Stimulated activated CD8-positive, alpha-beta memory T cell treated with anti-CD3 and anti-CD28 coated beads, Interleukin-15, amount 100 ng/mL, for 1 hour (primary cell): ENCODE measurements at regions not wholly inside any gene's neighbourhood (a gene's known extent, or its start where the extent isn't known, plus 50 kb on each side); places are given as distances from the start of the nearest gene placed in this dataset.

Experiments used
- DNase-seq: peaks from one replicate; pipeline ENCODE4 v3.0.0-alpha.2; 2020; ENCODE audit warnings: low read depth

GRCh38 chr10:4482659-4483058 lies 343.3 kb upstream of the AKR1E2 start:
- no peak for DNase-seq

DNA sequence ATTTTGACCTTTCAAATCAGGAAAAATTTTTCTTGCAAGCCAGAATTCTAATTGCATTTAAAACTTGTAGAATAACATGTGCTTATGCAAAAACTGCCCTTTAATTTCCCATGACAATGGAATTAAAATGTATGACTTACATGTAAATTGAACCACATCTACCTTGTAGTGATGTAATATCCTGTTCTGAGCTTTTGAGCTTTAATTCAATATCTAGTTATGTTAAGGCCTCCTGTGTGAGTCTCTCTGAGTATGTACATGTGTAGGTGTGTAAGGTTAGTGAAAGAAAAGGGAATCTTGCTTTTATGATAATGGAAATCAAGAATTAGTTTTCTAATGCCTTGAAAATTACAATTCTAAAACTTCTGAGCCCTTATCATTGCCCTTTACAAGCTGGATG lies 344.8 kb upstream of the AKR1E2 start:
- DNase-seq: no peak

GRCh38 chr10:4479342-4479741 lies 346.7 kb upstream of the AKR1E2 start:
- DNase-seq: no peak

DNA sequence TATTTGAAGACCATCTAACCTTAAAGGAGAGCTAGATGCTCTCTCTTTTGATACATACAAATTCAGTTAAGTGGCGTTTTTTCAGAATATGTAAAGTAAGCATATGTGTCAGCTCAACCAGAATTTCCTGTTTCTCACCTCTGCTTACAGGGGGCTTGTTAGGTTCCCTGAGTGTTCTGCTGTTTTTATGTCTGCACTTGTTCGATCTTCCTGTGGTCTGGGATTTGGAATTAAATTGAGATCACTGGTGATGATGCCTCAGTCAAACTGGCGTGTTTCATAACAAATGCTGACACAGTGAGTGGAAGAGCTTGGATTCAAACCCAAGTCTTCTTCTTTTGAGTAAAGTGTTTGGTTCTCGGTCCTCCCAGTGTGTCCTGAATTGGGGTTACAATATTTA lies 348.3 kb upstream of the AKR1E2 start:
- DNase-seq: no peak

DNA sequence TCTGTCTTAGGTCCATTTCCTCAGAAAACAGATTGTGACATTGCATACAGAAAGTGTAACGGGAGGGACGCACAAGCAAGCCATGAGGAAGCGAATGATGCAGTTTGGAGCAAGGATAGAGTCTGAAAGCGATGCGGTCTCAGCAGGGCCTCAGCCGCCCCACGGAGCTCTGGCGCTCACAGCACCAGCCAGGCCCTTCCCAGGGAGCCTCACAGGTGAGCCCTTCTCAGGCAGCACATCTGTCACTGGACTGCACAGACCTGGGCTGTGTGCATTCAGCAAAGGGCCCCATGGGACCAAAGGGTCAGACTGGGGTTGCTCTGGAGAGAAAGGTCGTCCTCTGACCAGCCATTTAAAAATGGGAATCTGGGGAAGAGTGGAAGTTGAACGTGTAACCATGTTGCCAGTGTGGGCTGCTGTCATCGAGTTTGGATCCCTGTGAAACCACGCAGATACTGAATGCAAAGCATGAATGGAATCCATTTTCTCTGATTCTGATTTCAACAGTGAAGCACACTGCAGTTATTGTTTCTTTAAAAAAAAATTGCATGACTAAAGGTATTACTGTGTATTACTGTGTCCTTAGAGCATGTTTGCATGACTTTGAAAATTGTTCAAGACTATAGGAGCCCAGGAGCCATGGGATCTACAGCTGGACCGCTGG lies 350.0 kb upstream of the AKR1E2 start:
- no peak for DNase-seq

- DNase-seq: no peak
These were observed 351.2 kb upstream of the AKR1E2 start for GRCh38 chr10:4474829-4475228.

- no peak for DNase-seq
These were observed 352.0 kb upstream of the AKR1E2 start for GRCh38 chr10:4473977-4474376.

DNA sequence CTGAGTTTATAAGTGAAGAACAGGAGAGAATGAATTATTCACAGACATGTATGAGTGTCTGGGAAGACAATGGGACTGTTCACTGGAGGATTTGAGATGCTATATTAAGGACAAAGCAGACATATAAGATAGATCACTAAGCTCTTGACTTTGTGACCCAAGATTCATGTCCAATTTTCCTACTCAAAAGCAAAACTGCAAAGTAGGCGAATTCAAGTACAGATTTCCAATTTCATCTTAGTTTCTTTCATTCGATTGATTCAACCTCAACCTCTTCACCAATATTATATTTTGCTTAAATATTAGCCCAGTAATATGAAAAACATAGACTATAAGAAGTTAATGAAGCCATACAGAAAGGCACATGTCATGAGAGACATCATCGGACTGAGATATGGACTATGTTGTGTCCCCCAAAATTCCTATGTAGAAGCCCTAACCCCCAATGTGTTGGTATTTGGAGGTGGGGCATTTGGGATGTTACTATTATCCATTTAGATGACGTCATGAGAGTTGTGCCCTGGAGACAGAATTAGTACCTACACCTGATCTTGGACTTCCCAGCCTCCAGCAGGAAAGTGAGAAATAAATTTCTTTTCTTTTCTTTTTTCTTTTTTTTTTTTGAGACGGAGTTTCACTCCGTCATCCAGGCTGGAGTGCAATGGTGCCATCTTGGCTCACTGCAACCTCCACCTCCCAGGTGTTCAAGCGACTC lies 353.7 kb upstream of the AKR1E2 start:
- DNase-seq: no peak

- no peak for DNase-seq
These were observed 355.7 kb upstream of the AKR1E2 start for GRCh38 chr10:4470231-4470835.

DNA sequence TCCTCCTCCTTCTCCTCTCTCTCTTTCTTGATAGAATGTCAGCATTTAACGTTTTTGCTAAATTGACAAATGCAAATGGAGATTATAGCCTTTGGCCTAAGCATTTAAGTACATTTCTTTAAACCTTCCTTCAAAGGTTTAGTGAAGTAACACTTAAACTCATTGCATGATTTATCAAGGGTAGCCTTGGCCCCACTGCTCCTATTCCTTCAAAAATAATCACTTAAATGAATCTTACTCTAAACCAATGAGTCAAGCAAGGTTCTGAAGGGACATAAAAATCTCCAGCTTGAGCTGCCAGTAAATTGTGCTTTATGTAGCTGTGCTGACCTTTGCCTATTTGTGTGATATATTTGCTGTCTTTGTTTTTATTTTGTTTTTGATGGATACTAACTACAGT lies 358.5 kb upstream of the AKR1E2 start:
- DNase-seq: no peak

DNA sequence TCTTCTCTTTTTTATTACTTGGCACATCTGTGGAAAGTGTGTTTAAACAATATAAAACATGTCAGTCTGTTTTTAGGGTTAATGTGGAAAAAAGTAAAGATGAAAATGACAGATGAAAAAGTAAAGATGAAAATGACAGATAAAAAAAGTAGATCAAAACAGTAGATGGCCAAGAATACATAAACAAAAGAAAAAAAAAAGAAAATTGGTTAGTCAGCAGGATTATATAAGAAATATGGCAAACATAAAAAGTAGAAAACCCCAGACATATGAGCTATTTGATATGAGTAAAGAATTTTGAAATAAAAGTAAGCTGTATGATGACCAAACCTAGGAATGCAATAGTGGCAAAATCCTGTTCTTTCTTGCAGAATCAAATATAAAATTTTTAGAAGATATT lies 365.7 kb upstream of the AKR1E2 start:
- no peak for DNase-seq

GRCh38 chr10:4459531-4459930 lies 366.5 kb upstream of the AKR1E2 start:
- no peak for DNase-seq

DNA sequence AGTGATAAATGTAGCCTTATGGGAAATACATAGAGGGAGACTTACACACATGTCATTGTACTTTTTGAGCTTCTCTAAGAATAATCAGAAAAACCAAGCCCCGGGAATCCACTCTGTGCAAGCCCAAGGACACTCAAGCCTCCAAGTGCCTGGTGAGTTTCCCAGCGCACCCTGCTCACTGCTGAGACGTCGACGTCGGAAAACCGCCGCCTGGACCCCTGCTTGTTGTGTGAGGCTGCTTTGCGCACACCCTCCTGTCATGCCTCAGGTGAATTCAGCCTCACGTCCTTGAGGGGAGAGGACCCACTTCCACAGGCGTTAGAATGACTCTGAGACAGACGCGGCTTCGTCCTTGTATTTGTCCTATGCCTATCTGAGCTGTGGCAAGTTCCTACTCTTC lies 368.4 kb upstream of the AKR1E2 start:
- no peak for DNase-seq

DNA sequence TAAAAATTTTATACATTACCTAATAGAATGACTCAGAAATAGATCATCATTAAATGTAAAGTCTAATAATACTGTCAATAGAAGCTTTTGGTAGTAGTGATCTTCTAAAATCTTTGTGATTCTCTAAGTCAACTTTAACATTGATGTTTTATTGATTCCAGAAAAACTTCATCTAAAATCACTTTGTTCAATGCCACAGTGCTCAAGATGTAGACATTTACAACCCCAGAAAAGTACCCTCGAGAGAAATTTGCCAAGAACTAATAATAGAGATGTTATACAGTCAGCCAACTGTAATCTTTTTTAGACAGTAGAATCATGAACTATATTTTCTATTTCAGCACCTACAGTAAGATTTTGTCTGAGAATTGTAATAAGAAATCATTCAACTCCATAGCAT lies 369.2 kb upstream of the AKR1E2 start:
- DNase-seq: no peak

GRCh38 chr10:4456279-4456678 lies 369.7 kb upstream of the AKR1E2 start:
- no peak for DNase-seq

GRCh38 chr10:4453950-4454349 lies 372.1 kb upstream of the AKR1E2 start:
- no peak for DNase-seq

GRCh38 chr10:4453276-4453675 lies 372.7 kb upstream of the AKR1E2 start:
- no peak for DNase-seq

DNA sequence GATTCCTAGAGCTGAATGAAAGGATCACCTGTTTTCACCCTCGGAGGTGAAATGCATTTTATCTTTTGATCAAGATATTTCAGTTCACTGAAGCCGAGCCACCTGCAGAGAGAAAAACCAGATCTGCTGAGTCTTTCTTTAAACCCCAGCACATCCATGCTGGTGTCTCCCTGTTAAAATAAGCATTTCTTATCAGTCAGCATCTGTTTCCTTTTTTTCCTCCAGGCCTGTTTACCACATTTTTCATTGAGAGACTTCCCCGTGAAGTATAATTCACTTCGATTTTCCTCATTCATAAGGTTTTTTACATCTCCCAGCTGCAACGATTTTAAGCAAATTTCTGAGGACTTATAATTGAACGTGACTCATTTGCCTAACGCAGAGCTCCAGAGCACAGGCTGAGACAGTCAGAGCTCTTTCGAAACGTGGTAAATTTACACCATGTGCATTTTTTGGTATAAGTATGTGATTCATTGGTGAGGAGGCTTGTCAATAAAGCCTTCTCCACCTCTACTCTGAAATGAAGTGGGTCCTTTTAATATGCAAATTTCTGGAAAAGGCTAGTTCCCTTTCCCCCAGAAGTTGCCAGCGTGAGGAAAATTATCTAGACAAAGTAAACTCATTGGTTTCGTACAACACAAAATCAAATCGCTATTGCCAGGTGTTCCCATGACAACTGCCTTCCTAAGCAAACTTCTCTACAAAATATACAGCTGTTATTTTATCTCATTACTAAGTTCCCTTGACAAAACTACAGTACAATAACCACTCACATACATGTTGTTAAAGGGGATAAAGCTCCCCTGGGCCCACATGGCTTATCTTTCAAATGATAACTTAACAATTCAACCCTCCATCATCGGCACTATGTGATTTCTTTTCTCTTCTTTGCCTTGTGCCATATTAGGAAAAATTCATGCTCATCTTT lies 374.8 kb upstream of the AKR1E2 start:
- DNase-seq: no peak

DNA sequence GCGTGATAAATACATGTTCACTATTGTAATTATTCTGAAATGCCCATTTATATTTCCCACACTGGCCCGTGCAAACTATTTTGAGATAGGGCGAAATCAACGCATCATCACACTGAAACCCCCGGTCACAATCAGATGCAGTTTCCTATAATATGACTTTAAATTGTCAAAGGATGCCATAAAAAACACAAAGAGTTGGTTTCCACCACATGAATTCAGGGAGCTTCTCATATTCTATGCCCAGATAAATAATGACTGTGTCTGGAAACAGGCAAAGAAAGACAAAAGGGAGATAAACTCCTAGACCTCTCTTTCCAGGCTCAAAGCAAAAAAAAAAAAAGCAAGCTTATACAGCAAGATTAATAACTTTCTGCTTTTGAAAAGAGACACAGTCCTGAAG lies 375.8 kb upstream of the AKR1E2 start:
- DNase-seq: no peak

DNA sequence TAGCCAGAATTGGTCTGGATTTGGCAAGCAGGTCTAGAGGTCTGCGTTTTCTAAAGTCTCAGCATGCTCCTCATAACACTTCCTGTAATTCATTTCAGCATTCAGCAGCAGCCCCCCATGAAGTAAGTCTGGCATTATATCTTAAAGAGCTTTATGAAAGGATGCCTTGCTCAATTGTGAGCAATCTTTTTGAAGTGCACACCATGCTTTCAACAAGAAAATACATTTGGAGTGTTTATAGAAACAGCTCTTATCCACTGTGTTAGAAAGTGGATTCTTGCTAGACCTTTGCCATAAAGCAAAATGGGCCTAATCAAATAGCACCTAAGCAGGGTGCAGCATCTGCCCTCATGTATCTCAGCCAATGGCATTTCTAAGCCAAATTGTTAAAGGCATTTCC lies 378.0 kb upstream of the AKR1E2 start:
- DNase-seq: no peak

GRCh38 chr10:4443419-4443818 lies 382.6 kb upstream of the AKR1E2 start:
- no peak for DNase-seq

- no peak for DNase-seq
These were observed 383.7 kb upstream of the AKR1E2 start for GRCh38 chr10:4442296-4442695.

DNA sequence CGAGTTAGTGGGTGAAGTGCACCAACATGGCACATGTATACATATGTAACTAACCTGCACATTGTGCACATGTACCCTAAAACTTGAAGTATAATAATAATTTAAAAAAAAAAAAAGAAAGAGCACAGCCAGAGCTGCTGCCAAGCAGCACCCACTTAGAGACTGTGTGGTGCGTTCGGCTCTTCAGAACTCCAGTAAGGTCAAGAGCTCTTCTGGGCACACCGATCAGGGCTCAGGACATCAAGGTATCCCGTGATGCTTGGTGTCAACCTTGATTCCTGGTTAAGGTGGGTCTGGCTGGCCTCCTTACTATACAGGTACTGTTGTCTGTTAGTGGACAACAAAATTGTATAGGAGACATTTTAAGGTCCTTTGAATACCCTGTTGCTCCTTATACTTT lies 385.7 kb upstream of the AKR1E2 start:
- DNase-seq: no peak
